GM12878 (cell line): ENCODE measurements at regions not wholly inside any gene's neighbourhood (a gene's known extent, or its start where the extent isn't known, plus 50 kb on each side); places are given as distances from the start of the nearest gene placed in this dataset.

Source experiments
- ATAC-seq: fragments of 200-7000 bp; cut with Tn5 transposase; 3 replicates; pipeline ENCODE4 v1.9.1; 2020; ENCODE audit warnings: mild to moderate bottlenecking, moderate library complexity
- BruUV-seq: library from RNA; stranded (reverse); fragments of 400-500 nt; replicated peaks from 2 replicates; lab custom pipeline; 2021; lab: Mats Ljungman, UMichigan
- CTCF ChIA-PET: fragments of 300-600 bp; sonication (Branson Sonifier 250); formaldehyde crosslinking; extraction: SDS; loops from one replicate; lab custom pipeline; 2021; ENCODE audit warnings: inconsistent platforms; lab: Yijun Ruan, JAX
- POLR2A ChIA-PET: fragments of 350-600 bp; formaldehyde crosslinking; extraction: SDS; loops from one replicate; lab custom pipeline; 2021; ENCODE audit warnings: inconsistent platforms; lab: Charles Lee
- RAD21 ChIA-PET: fragments of 300-600 bp; sonication (Branson Sonifier 250); formaldehyde crosslinking; loops from one replicate; lab custom pipeline; 2023; ENCODE audit warnings: antibody characterized with exemption; ENCODE audit not compliant: unreplicated experiment; lab: Charles Lee
- SMC1A ChIA-PET: fragments of 300-600 bp; sonication (Branson Sonifier 250); formaldehyde crosslinking; loops from one replicate; lab custom pipeline; 2023; ENCODE audit not compliant: unreplicated experiment, uncharacterized antibody; lab: Charles Lee
- DNase-seq: peaks from one replicate; pipeline ENCODE4 v3.0.0-alpha.2; 2011; ENCODE audit warnings: low read depth, low spot score
- FAIRE-seq: peaks from 3 replicates; lab custom pipeline; 2011; peaks lifted over from hg19 to GRCh38; lab: Jason Lieb, UNC
- H2AFZ ChIP-seq: 2 replicates; pipeline ENCODE4 v1.6.0; 2011; ENCODE audit warnings: low read depth, low read length, control low read depth; ENCODE audit not compliant: control insufficient read depth
- H3K27ac ChIP-seq: 2 replicates; pipeline ENCODE4 v1.5.1; 2011; ENCODE audit warnings: control low read depth; ENCODE audit not compliant: control insufficient read depth, insufficient read depth
- H3K27me3 ChIP-seq, 2 experiments: replicated peaks in 1 of 2; 2 replicates each; pipeline versions ENCODE4 v1.6.0 to v1.6.1; 2011; ENCODE audit warnings: low read length in 1 of 2; ENCODE audit not compliant: control insufficient read depth in 2 of 2, insufficient read depth in 2 of 2
- H3K36me3 ChIP-seq, 2 experiments: 2 replicates each; pipeline ENCODE4 v1.5.1; 2011; ENCODE audit warnings: low read length in 1 of 2; ENCODE audit not compliant: control insufficient read depth in 2 of 2, insufficient read depth in 2 of 2
- H3K4me1 ChIP-seq: 2 replicates; pipeline ENCODE4 v1.6.1; 2011; ENCODE audit warnings: mild to moderate bottlenecking, low read length, moderate library complexity, mixed read lengths; ENCODE audit not compliant: control insufficient read depth, insufficient read depth
- H3K4me2 ChIP-seq: 2 replicates; pipeline ENCODE4 v1.6.0; 2011; ENCODE audit warnings: control low read depth; ENCODE audit not compliant: control insufficient read depth, insufficient read depth
- H3K4me3 ChIP-seq: fragments of 200-600 bp; sonication (generic); 2 replicates; pipeline ENCODE4 v1.5.1; 2016
- H3K79me2 ChIP-seq: 2 replicates; pipeline ENCODE4 v1.6.0; 2011; ENCODE audit warnings: low read length; ENCODE audit not compliant: control insufficient read depth, insufficient read depth
- H3K9ac ChIP-seq: 2 replicates; pipeline ENCODE4 v1.8.0; 2011; ENCODE audit warnings: low read length, control low read depth, mixed read lengths; ENCODE audit not compliant: control insufficient read depth, insufficient read depth
- H3K9me3 ChIP-seq: replicated peaks from 3 replicates; pipeline ENCODE4 v1.5.1; 2011; ENCODE audit warnings: mild to moderate bottlenecking, low read length; ENCODE audit not compliant: control insufficient read depth, insufficient read depth
- H4K20me1 ChIP-seq: 2 replicates; pipeline ENCODE4 v1.6.0; 2011; ENCODE audit not compliant: control insufficient read depth, insufficient read depth
- ATF7 ChIP-seq: fragments of 450-650 bp; IDR thresholded peaks from 2 replicates; pipeline ENCODE4 v1.6.1; 2016; ENCODE audit warnings: low read depth, mild to moderate bottlenecking
- CHD4 ChIP-seq: fragments of 200-600 bp; sonication (generic); IDR thresholded peaks from 2 replicates; pipeline ENCODE4 v1.6.1; 2016; ENCODE audit warnings: mild to moderate bottlenecking
- EZH2 ChIP-seq: IDR thresholded peaks from 2 replicates; pipeline ENCODE4 v1.6.1; 2012; ENCODE audit warnings: low read depth, mild to moderate bottlenecking, control low read depth, inconsistent platforms, low read length, borderline replicate concordance; ENCODE audit not compliant: control insufficient read depth
- FOS ChIP-seq: IDR thresholded peaks from 3 replicates; pipeline ENCODE4 v1.6.1; 2011; ENCODE audit warnings: borderline replicate concordance; ENCODE audit not compliant: insufficient read length; ENCODE audit errors: extremely low read depth
- GABPA ChIP-seq: IDR thresholded peaks from 2 replicates; pipeline ENCODE4 v1.6.1; 2014; ENCODE audit warnings: antibody characterized with exemption, low read depth, mild to moderate bottlenecking, inconsistent platforms
- NFXL1 ChIP-seq: fragments of 450-650 bp; IDR thresholded peaks from 2 replicates; pipeline ENCODE4 v1.6.1; 2017; ENCODE audit warnings: antibody characterized with exemption, mild to moderate bottlenecking, borderline replicate concordance
- NR2F1 ChIP-seq: fragments of 450-650 bp; conservative IDR thresholded peaks from 2 replicates; pipeline ENCODE4 v1.6.1; 2017; ENCODE audit warnings: mild to moderate bottlenecking
- SMAD1 ChIP-seq: fragments of 450-650 bp; IDR thresholded peaks from 2 replicates; pipeline ENCODE4 v1.6.1; 2018; ENCODE audit warnings: mild to moderate bottlenecking, low read depth; ENCODE audit not compliant: partially characterized antibody
- TCF12 ChIP-seq: IDR thresholded peaks from 2 replicates; pipeline ENCODE4 v1.6.1; 2011; ENCODE audit warnings: low read depth, mild to moderate bottlenecking, low read length
- ZNF274 ChIP-seq: IDR thresholded peaks from one replicate; pipeline ENCODE4 v1.8.0; 2011; ENCODE audit not compliant: insufficient read length, insufficient read depth
- WGBS: methylation state at CpG from one replicate; pipeline ENCODE4 v1.1.6; 2016; ENCODE audit warnings: low lambda C conversion rate; ENCODE audit not compliant: insufficient replicate concordance, insufficient coverage; ENCODE audit errors: missing lambda C conversion rate; 5-methylcytosine and 5-hydroxymethylcytosine counted together
- in situ Hi-C: fragments of 300-500 bp; cut with MboI; formaldehyde crosslinking; loops from 9 replicates; pipeline ENCODE4 v1.14.3; 2018; ENCODE audit warnings: mixed read lengths
- intact Hi-C: fragments of 100-400 bp; cut with micrococcal nuclease; formaldehyde crosslinking; loops from one replicate; pipeline ENCODE4 v1.14.2; 2022; ENCODE audit not compliant: unreplicated experiment
- TF ChIP-seq, protein P1 (sequence below): IDR thresholded peaks from 2 replicates; pipeline ENCODE4 v1.6.1; 2012; ENCODE audit warnings: low read depth, low read length, improper control_type of control experiment
- TF ChIP-seq, protein P2 (sequence below): IDR thresholded peaks from 2 replicates; pipeline ENCODE4 v1.6.1; 2012; ENCODE audit warnings: low read depth, low read length, improper control_type of control experiment

DNA sequence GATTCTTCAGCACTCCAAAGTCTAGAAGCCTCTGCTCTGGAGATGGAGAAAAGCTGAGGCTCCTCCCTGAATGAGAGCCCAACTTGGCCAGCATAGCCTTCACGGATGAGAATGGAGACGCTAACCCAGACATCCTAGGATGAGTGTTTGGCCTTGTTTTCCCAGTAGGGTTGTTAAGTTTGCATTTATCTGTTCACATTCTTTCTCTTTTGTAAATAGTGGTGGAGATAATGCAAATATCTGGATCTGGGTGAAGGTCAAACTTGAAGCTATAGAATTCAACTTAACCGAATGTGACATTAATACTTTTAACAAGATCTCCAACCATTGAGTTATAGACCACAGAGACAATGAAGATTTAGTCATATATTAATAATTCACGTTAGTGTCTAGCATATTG is 53.4 kb upstream of the BZW1 start:
- SMC1A ChIA-PET: no interaction called here
- TF ChIP-seq TCF12: no peak
- no peak for TF ChIP-seq FOS
- no peak for TF ChIP-seq ATF7
- no peak for TF ChIP-seq ZNF274
- no peak for TF ChIP-seq CHD4
- no peak for TF ChIP-seq NR2F1
- TF ChIP-seq SMAD1: no peak
- TF ChIP-seq NFXL1: no peak
- TF ChIP-seq, protein P1, sequence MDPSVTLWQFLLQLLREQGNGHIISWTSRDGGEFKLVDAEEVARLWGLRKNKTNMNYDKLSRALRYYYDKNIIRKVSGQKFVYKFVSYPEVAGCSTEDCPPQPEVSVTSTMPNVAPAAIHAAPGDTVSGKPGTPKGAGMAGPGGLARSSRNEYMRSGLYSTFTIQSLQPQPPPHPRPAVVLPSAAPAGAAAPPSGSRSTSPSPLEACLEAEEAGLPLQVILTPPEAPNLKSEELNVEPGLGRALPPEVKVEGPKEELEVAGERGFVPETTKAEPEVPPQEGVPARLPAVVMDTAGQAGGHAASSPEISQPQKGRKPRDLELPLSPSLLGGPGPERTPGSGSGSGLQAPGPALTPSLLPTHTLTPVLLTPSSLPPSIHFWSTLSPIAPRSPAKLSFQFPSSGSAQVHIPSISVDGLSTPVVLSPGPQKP: no peak
- no peak for TF ChIP-seq EZH2
- TF ChIP-seq GABPA: no peak
- TF ChIP-seq, protein P2, sequence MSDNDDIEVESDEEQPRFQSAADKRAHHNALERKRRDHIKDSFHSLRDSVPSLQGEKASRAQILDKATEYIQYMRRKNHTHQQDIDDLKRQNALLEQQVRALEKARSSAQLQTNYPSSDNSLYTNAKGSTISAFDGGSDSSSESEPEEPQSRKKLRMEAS: no peak
- CTCF ChIA-PET: no interaction called here
- BruUV-seq: no TSS peak
- Histone ChIP-seq H3K36me3 (no peaks in the 10 kb centered on the region), H3K27me3 (no peaks in the 10 kb centered on the region; a peak in 1 of 4 replicates), H3K27ac (no peak overlapping the region), H3K4me1 (no peaks in the 10 kb centered on the region), H2AFZ (no peak overlapping the region), H3K4me2 (no peak overlapping the region), H4K20me1 (no peaks in the 10 kb centered on the region), H3K9me3 (no peaks in the 10 kb centered on the region), H3K79me2 (no peaks in the 10 kb centered on the region), H3K4me3 (no peak overlapping the region), H3K9ac (no peak overlapping the region)
- POLR2A ChIA-PET: no interaction called here
- no peak for ATAC-seq
- RAD21 ChIA-PET: no interaction called here
- DNase-seq: no peak
- no peak for FAIRE-seq
- intact Hi-C loops: no loop called here
- in situ Hi-C loops: no loop called here
- WGBS: 43% methylated on average over 4 of the region's 4 CpGs
